Activated CD4-positive, alpha-beta T cell treated with anti-CD3 and anti-CD28 coated beads, Interleukin-2, amount 50 U/mL, for 1 hour (primary cell): ENCODE measurements at regions not wholly inside any gene's neighbourhood (a gene's known extent, or its start where the extent isn't known, plus 50 kb on each side); places are given as distances from the start of the nearest gene placed in this dataset.

Experiments
- DNase-seq: peaks from one replicate; pipeline ENCODE4 v3.0.0-alpha.2; 2020

GRCh38 chr3:170780471-170780870 is 89.5 kb downstream of the RPL22L1 start:
- DNase-seq, result no peak

DNA sequence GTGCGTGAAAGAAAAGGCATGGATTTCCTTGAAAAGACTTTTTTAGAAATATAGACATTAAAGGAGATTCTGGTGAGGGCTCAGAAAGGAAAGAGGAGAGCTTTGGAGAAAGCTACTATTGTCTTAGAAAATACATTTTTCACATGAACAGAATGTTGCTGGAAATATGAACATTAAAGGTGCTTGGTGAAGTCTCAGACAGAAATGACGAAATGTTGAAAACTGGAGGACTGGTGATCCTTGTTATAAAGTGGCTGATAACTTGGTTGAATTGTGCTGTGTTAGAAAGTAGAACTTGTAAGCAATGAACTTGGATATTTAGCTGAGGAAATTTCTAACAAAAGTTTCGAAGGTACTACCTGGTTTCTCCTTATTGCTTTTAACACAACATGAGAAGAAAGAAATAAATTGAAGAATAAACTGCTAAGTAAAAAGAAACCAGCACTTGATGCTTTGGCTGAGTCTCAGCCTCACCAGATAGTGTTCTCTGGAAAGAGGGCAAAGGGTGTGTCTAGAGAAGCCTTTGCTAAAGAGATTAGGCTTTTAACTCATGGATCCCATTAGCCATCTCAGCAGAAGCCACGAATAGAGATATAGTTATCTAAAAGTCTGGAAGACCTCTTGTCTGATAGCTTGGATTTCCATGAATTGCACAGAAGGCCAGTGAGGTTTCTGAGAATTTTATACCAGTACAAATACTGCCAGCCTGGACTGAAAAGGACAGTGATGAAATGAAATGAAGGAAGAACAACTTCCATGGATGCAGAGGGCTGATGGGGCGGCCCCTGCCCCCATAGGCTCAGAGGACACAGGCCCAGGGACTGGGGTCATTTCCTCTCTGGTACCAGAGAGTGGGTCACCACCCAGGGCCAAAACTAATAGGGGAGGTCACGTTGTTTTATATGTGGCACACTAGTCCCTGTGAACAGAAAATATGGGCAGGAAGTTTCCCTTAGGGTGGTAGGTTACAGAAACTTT is 91.5 kb downstream of the RPL22L1 start:
- no peak for DNase-seq

DNA sequence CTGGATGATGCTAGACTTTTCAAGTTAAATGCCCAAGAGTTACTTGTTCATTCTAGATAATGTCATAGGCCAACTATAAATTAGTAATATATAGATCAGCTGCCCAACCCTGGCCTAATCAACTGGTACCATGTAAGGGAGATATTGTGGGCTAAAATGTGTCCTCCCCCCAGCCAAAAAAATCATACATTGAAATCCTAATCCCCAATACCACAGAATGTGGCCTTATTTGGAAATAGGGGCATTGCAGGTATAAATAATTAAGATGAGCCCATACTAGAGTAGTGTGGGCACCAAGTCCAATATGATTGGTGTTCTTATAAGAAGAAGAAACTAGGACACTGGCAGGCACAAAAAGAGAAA is 92.5 kb downstream of the RPL22L1 start:
- no peak for DNase-seq

DNA sequence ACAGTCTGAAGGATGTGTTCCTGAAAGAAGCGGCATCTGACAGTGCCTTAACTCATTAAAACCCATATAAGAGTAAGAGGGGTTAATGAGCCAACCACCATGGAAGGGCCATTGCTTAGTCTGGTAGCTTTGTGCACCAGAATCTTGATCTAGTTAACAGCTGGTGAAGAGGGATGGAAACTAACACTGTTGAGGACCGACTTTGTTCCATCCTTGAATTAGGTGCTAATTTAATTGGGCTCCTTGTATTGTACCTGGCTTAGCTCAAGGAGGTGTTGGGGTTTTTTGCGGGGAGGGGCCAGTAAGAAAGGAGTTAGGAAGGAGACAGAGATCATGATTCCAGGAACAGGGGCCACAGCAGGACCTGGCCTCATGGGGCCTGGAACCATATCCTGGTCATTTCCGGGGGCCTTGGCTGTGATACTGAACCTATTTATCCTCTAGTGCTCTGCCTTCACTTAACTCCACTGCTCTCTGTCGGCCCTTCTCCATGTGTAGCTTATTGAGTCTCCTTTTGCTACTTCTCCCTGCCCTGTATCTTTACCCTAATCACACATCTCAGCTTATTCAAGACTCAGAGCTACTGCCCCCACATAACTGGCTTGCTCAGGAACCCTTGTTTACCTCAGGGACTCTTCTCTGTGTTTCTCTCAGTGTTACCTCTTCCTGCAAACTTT is 93.0 kb downstream of the RPL22L1 start:
- DNase-seq, result no peak

- no peak for DNase-seq
These were observed 96.1 kb downstream of the RPL22L1 start for GRCh38 chr3:170773682-170774425.

DNA sequence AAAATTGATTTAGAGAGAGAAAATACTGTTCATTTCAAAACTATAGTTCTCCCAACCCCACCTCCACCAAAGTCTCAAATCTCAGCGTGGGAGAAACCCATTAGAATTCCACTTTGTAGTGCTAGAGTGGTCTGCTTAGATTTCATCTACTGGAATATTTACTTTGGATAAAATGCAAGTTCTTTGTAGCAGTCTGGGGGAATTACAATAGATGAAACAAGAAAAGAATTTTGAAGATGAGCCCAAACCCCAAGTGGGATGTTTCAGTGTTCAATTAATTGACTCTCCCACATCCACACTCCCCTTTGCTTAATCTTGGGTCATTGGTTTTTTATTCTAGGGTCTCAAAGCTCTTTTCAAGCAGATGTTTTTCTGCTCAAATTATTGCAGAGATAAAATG is 97.8 kb downstream of the RPL22L1 start:
- no peak for DNase-seq

DNA sequence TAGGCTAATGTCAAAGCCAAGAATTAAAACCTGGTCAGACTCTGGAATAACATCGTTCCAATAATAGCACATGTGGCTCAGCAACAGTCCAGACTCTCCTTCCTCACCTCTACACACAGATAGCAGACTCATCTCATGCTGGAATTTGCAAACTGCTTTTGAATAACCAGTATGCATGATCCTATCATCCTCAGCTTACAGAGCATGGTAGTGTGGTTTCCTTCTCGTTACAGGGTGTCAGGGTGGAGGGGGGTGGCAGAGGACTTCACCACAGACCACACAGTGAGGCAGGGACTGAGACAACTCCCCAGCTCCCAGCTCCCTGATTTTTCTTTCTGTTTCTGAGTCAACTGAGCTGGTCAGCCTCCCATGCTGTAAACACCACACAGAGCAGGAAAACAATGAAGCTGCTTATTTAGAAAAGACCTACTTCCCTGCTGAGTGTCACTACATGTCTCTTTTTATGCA is 101.6 kb downstream of the RPL22L1 start:
- no peak for DNase-seq

DNA sequence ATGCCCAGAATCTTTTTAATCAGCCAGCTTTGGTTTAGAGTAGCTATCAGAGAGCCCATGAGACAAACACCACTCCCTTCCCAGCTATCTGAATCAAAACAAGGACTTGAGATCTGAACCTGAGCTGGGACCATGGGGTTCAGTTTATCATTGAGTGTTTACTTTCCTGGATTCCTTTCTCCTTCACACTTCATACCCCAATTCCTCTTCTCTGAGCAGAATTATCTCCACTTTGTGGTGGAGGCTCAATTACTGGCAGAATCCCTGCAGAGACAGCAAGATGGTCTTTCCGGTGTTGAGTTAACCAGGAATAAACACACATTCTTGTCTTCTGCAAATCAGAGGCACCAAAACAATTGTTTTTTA is 102.4 kb downstream of the RPL22L1 start:
- no peak for DNase-seq

DNA sequence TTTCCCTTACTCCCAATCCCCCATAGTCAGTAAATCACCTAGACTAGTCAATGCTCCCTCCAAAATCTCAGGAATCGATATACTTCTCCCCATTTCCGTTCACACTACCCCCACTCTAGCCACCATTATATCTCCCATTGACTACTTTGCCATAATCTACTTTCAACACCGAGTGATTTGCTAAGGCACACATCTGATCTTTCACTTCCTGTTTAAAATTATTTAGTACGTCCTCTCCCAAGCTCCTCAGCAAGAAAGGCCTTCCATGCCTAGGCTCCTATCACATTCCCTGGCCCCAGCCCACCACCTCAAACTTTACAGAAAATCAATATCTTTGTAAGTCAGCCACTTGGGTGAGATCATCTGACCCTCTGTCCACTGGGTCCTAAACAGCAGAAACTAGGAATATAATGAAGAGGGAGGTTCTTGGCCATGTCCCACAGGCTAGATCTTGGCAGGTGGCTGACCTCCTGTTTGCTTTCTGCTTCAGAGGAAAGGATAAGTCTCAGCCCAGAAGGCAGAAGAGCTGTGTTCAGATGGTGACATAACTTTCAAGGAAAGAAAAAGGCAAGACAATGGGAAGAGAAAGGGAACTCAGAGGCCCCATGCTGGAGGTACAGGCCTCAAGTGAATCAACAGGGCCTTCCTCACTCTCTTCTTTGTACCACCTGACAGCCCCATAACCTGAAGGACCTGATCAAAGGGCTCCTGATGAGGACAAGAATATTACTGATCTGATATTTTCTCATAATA is 103.0 kb downstream of the RPL22L1 start:
- DNase-seq, result no peak

DNA sequence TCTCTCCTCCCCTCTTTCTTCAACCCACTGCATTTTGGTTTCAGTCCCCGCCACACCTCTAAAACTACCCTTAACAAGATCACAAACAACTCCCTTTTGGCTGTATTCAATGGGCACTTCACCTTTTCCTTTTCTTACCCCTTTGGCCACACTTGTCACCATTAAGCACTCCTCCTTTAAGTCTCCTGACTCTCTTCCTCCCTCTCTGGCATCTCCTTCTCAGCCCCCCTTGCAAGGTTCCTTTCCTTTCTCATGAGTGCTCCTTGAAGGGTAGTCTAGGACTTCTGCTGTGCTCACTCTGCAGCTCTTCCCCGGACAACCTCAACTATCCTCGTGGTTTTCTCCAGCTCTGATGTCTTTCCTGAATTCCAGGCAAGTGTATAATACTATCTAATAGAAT is 103.7 kb downstream of the RPL22L1 start:
- no peak for DNase-seq

DNA sequence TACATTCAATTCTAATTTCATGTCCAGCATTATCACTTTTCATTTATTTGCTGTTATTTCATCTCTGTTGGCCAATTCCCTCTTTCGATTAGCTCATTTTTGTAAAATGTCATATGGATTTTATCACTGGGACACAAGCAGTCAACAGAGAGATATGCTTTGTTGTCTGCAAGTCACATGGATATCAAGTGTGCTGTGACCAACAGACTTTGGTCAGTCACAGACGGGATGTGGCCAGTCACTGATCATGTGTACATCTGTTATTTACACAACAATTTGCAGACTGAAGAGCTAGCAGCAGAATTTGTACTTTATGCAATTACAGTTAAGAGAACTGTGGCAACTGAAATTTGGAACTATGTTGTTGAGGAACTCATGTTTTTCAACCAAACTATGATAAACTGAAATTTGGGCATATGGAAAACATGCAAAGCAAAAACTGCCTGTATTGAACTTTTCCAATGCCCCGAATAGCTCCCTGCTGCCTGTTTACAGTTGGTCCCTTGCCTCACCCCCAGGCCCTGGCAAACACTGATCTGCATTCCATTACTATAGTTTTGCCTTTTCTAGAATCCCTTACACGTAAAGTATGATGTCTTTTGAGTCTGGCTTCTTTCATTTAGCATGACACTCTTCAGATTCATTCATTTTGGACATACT is 104.4 kb downstream of the RPL22L1 start:
- no peak for DNase-seq

- DNase-seq, result no peak
These were observed 106.0 kb downstream of the RPL22L1 start for GRCh38 chr3:170764017-170764416.

GRCh38 chr3:170762064-170762463 is 107.9 kb downstream of the RPL22L1 start:
- no peak for DNase-seq

- DNase-seq, result no peak
These were observed 108.9 kb downstream of the RPL22L1 start for GRCh38 chr3:170761103-170761502.

- no peak for DNase-seq
These were observed 109.8 kb downstream of the RPL22L1 start for GRCh38 chr3:170760174-170760526.

DNA sequence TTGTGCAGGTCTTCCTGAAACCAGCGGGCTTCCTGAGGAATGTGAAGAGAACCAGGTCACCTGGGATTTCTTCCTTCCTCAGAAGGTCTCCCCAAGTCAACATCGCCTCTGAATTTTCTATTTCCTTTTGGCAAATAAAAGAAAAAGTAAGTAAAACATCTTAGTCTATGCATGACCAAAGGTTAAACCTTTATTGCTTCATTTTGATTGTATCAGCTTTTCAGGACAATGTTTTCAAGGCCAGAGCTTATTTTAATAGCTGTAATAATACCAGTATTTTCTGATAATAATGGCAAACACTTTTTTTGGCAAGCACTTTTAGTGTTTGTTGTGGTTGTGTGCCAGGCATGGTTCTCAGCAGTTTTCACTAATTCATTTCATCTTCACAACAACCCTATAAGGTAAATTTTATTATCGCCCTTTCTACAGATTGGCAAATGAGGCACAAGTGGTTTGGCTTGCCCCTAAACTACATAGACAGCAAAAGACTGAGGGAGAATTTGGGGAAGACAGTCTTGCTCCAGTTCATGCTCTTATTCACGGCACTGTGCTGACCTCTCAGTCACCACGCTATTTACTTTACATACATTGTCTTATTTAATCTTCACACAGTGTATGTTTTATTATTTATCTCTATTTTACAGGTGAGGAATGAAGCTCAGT is 110.4 kb downstream of the RPL22L1 start:
- DNase-seq, result no peak

DNA sequence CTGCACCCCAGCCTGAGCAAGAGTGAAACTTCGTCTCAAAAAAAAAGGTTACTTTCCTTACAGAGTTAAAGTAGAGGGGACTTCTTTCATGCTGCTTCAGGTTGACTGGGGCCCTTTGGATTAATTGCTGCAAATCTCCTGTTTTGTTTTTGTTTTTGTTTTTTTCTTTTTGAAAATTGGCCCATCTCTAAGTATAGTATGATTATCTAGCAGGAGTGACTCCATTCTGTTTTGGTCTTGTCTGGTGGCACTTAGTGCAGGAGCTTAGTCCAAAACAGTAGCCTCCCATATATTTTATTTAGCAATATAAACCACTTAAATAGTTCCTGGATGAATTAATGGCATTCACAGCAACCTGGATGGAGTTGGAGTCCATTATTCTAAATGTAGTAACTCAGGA is 113.0 kb downstream of the RPL22L1 start:
- no peak for DNase-seq

DNA sequence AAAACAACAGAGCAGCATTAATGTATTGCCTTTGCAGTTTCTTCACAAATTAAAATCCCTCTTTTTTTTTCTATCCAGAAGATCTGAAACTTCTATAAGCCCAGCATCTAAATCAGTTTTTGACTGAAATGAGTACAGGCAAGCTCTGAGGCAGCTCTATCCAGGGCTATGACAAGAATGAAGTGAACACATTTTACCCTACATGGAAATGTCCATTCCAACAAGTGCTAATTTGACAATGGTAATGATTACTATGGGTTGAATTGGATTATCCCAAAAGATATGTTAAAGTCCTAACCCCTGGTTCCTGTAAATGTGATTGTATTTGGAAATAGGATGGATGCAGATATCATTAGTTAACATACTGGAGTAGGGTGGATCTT is 115.7 kb downstream of the RPL22L1 start:
- no peak for DNase-seq

GRCh38 chr3:170753421-170754310 is 116.3 kb downstream of the RPL22L1 start:
- no peak for DNase-seq

- DNase-seq, result no peak
These were observed 117.3 kb downstream of the RPL22L1 start for GRCh38 chr3:170752571-170753155.
